ENCODE measurements at regions not wholly inside any gene's neighbourhood (a gene's known extent, or its start where the extent isn't known, plus 50 kb on each side); places are given as distances from the start of the nearest gene placed in this dataset.
A peak's percentile ranks its signal among the peaks of the same experiment; 100 is the strongest.

GRCh38 chr18:43581936-43582519 lies 304.7 kb upstream of the SYT4 start:
- no peak overlapping the region for H3K4me3 ChIP-seq
- no peak for ATAC-seq (replicated peaks in 6 of 8)
- H3K27ac ChIP-seq, result no peak overlapping the region
- H3K4me1 ChIP-seq (replicated peaks in 1 of 2), result no peaks in the 10 kb centered on the region
- WGBS, 10 experiments, result 0 to 100% (median 80%) methylated on average over 1 to 2 of the region's 2 CpGs; no CpG with 5 or more reads in 1 of the 10 experiments
- in situ Hi-C loops (cut with MboI; ENCODE audit: low pct_unique_long_range_greater_than_20kb in 2 of 9, low sequenced_read_pairs in 9 of 9, unreplicated experiment in 9 of 9), result loop anchor here in 4 of 9 experiments (25.0 kb wide), 2 partner anchors 1520 to 1545 kb away; no protein-coding TSS in a partner anchor

- Histone ChIP-seq H3K27ac (no peak overlapping the region), H3K4me3 (no peak overlapping the region), H3K4me1 (replicated peaks in 1 of 2) (no peaks in the 10 kb centered on the region)
- in situ Hi-C loops (cut with MboI; ENCODE audit: low pct_unique_long_range_greater_than_20kb in 2 of 9, low sequenced_read_pairs in 9 of 9, unreplicated experiment in 9 of 9), result loop anchor here in 4 of 9 experiments (25.0 kb wide), 2 partner anchors 1525 to 1550 kb away; no protein-coding TSS in a partner anchor
- peak; percentile 45 to 84 (median 70) for ATAC-seq (replicated peaks in 6 of 8)
- WGBS, 10 experiments, result 0% methylated on average over 1 of the region's 1 CpG; no CpG with 5 or more reads in 1 of the 10 experiments
Measured at GRCh38 chr18:43587538-43588153, 310.4 kb upstream of the SYT4 start.

DNA sequence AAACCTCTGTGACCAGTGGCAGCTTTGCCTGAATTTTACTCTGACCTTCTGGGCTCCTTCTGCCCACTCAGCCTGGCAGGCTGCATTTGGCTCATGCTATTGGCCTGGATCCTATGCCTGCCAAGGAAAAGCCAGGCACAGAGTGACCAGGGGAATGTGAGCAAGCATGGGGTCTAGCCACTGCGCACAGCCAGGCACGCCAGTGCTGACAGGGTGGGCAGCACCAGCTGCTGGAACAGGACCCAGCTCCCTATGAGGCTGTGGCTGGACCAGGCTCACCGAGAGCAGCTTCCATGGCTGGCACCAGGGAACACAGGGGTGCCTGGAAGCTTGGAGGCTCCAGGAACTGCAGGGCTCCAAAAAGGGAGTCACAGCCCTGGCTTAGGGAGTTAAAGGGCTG lies 311.5 kb upstream of the SYT4 start:
- in situ Hi-C loops (cut with MboI; ENCODE audit: low pct_unique_long_range_greater_than_20kb in 2 of 9, low sequenced_read_pairs in 9 of 9, unreplicated experiment in 9 of 9), result loop anchor here in 4 of 9 experiments (25.0 kb wide), 2 partner anchors 1527 to 1552 kb away; no protein-coding TSS in a partner anchor
- WGBS, 10 experiments, result 70 to 82% methylated on average over 2 of the region's 3 CpGs; no CpG with 5 or more reads in 8 of the 10 experiments
- ATAC-seq (replicated peaks in 6 of 8), result no peak
- Histone ChIP-seq H3K4me1 (replicated peaks in 1 of 2) (no peaks in the 10 kb centered on the region), H3K4me3 (no peak overlapping the region), H3K27ac (no peak overlapping the region)

DNA sequence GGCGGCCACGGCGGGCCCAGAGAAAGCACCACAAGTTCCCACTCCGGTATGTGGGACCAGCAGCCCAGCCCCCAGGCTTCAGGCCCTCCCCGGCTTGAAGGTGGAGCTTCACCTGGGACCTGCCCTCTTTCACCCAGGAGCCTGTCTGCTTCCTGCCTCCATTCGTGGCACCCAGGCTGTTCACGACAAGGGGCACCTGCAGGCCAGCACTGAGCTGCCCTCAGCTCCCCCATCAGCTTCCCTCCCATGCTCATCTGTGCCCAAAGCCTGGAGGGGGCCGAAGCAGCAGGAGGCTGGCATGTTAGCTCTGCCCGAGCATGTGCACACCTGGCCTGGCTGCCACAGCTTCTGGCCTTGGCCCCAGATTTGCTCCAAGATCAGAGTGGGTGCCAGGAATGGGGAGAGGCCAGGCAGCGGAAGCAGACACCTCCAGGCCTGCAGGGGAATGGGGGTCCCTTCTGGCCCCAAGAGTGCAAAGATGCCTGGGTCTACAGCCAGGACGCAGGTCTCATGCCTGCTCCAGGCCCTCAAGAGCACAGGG lies 312.4 kb upstream of the SYT4 start:
- Histone ChIP-seq H3K4me3 (no peak overlapping the region), H3K27ac (no peak overlapping the region), H3K4me1 (replicated peaks in 1 of 2) (no peaks in the 10 kb centered on the region)
- WGBS, 10 experiments, result 30 to 81% (median 70%) methylated on average over 1 to 4 of the region's 11 CpGs; no CpG with 5 or more reads in 5 of the 10 experiments
- ATAC-seq (replicated peaks in 6 of 8), result no peak
- in situ Hi-C loops (cut with MboI; ENCODE audit: low pct_unique_long_range_greater_than_20kb in 2 of 9, low sequenced_read_pairs in 9 of 9, unreplicated experiment in 9 of 9), result loop anchor here in 4 of 9 experiments (25.0 kb wide), 2 partner anchors 1527 to 1552 kb away; no protein-coding TSS in a partner anchor

DNA sequence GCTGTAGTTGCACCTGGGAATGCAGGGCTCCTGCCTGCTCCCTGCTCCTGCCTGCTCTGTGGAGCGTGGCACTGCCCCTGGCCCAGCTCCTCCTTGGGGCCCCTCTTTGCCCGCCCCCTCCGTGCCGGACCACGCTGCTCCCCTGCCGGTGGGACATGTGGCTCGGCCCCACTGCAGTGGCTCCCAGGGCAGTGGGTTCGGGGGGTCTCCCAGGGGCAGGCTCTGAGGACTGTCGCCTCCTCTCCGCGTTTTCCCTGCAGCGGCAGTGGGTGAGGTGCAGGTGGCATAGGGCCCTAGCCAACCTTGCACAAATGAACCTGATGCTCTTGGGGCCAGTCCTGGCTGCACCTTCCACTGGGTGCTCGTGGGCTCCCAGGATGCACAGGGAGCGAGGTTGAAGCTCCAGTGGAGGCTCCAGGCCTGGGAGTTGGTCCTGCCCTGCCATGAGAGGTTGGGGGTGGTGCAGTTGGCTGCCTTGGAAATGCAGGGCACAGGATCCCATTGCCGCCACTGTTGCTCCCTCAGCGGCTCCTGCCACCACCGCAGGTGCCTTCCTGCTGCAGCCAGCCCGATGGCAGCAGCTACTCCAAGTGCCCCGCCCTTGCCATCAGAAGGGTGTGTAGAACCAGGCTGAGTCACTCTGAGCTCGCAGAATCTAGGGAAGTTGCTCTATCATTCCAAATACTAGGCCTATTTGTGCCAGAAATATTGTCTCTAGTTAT lies 313.1 kb upstream of the SYT4 start:
- no peaks in the 10 kb centered on the region for H3K4me1 ChIP-seq (replicated peaks in 1 of 2)
- no peak overlapping the region for H3K4me3 ChIP-seq
- ATAC-seq (replicated peaks in 6 of 8), result peak in 2 of 8 experiments; percentile 10 to 71
- in situ Hi-C loops (cut with MboI; ENCODE audit: low pct_unique_long_range_greater_than_20kb in 2 of 9, low sequenced_read_pairs in 9 of 9, unreplicated experiment in 9 of 9), result loop anchor here in 4 of 9 experiments (25.0 kb wide), 2 partner anchors 1528 to 1553 kb away; no protein-coding TSS in a partner anchor
- WGBS, 10 experiments, result 67 to 100% (median 76%) methylated on average over 2 to 6 of the region's 20 CpGs; no CpG with 5 or more reads in 6 of the 10 experiments
- H3K27ac ChIP-seq, result no peak overlapping the region

DNA sequence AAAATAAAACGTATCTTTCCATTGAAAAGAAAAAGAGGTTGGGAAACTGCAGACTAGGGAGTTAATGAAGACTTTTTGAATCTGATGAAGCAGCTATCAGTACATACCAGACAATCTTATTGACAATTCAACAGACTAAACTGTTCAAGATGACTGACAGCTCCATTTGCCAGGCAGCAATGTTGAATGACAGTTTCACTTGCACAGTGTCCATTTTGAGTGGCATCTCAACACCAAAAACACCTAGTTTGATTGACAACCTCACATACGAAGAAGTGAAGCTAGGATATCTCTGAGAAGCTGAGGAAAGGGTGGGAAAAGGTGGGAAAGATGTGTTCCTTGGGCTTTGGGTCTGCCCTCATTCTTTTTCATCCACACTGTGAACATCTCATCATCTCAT lies 315.0 kb upstream of the SYT4 start:
- H3K27ac ChIP-seq, result no peak overlapping the region
- WGBS, 10 experiments, result 0 to 100% (median 33%) methylated on average over 1 to 2 of the region's 2 CpGs; no CpG with 5 or more reads in 1 of the 10 experiments
- no peaks in the 10 kb centered on the region for H3K4me1 ChIP-seq (replicated peaks in 1 of 2)
- in situ Hi-C loops (cut with MboI; ENCODE audit: low pct_unique_long_range_greater_than_20kb in 2 of 9, low sequenced_read_pairs in 9 of 9, unreplicated experiment in 9 of 9), result loop anchor here in 4 of 9 experiments (25.0 kb wide), 2 partner anchors 1530 to 1555 kb away; no protein-coding TSS in a partner anchor
- ATAC-seq (replicated peaks in 6 of 8), result no peak
- no peak overlapping the region for H3K4me3 ChIP-seq

DNA sequence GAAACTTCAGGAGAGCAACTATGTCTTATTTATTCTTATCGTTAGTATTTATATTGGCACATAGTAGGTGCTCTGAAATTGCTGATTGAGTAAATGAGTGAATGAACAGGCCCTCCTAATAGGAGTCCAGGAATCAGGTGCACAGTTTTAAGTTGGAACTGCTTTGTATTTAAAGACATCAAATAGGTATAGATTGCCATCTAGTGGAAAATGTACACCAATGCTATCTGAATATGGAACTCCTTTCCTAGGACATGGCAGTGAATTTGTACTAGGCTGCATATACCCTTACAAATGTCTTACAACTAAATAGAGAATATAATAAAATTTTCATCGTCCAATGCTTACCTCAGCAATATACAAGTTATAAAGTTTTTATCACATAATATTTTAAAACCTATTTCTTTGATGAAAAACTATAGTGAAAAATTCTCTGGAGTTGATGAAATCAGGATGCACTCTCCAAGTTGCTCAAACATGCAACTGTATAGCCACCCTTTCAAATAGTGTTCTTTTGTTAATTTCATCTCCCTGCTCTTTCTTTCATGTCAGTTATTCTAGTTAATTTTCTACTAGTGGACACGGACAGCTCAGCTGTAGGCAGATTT lies 318.9 kb upstream of the SYT4 start:
- 17 to 80% (median 46%) methylated on average over 1 to 3 of the region's 3 CpGs for WGBS, 10 experiments
- no peaks in the 10 kb centered on the region for H3K4me1 ChIP-seq (replicated peaks in 1 of 2)
- no peak overlapping the region for H3K27ac ChIP-seq
- no peak overlapping the region for H3K4me3 ChIP-seq
- ATAC-seq (replicated peaks in 6 of 8), result peak; percentile 44 to 83 (median 68)
- in situ Hi-C loops (cut with MboI; ENCODE audit: low pct_unique_long_range_greater_than_20kb in 2 of 9, low sequenced_read_pairs in 9 of 9, unreplicated experiment in 9 of 9), result loop anchor here in 4 of 9 experiments (25.0 kb wide), 2 partner anchors 1534 to 1559 kb away; no protein-coding TSS in a partner anchor

- Histone ChIP-seq H3K4me1 (replicated peaks in 1 of 2) (no peaks in the 10 kb centered on the region), H3K27ac (no peak overlapping the region), H3K4me3 (no peak overlapping the region)
- in situ Hi-C loops (cut with MboI; ENCODE audit: low pct_unique_long_range_greater_than_20kb in 2 of 9, low sequenced_read_pairs in 9 of 9, unreplicated experiment in 9 of 9), result loop anchor here in 4 of 9 experiments (25.0 kb wide), 2 partner anchors 736 to 1786 kb away; no protein-coding TSS in a partner anchor
- 11 to 100% (median 93%) methylated on average over 1 to 3 of the region's 3 CpGs; no CpG with 5 or more reads in 1 of the 10 experiments for WGBS, 10 experiments
- no peak for ATAC-seq (replicated peaks in 6 of 8)
Measured at GRCh38 chr18:43601432-43601831, 324.1 kb upstream of the SYT4 start.

- ATAC-seq (replicated peaks in 6 of 8), result no peak
- in situ Hi-C loops (cut with MboI; ENCODE audit: low pct_unique_long_range_greater_than_20kb in 2 of 9, low sequenced_read_pairs in 9 of 9, unreplicated experiment in 9 of 9), result loop anchor here in 4 of 9 experiments (25.0 kb wide), 2 partner anchors 732 to 1782 kb away; no protein-coding TSS in a partner anchor
- no peak overlapping the region for H3K4me3 ChIP-seq
- WGBS, 10 experiments, result 0 to 100% (median 73%) methylated on average over 1 of the region's 1 CpG; no CpG with 5 or more reads in 1 of the 10 experiments
- H3K4me1 ChIP-seq (replicated peaks in 1 of 2), result no peaks in the 10 kb centered on the region
- no peak overlapping the region for H3K27ac ChIP-seq
Measured at GRCh38 chr18:43605224-43605623, 327.9 kb upstream of the SYT4 start.

- in situ Hi-C loops (cut with MboI; ENCODE audit: low pct_unique_long_range_greater_than_20kb in 2 of 9, low sequenced_read_pairs in 9 of 9, unreplicated experiment in 9 of 9), result loop anchor here in 4 of 9 experiments (25.0 kb wide), 2 partner anchors 731 to 1781 kb away; no protein-coding TSS in a partner anchor
- Histone ChIP-seq H3K4me3 (no peak overlapping the region), H3K4me1 (replicated peaks in 1 of 2) (no peaks in the 10 kb centered on the region), H3K27ac (no peak overlapping the region)
- 7 to 100% (median 87%) methylated on average over 1 to 5 of the region's 5 CpGs; no CpG with 5 or more reads in 2 of the 10 experiments for WGBS, 10 experiments
- ATAC-seq (replicated peaks in 6 of 8), result peak in 5 of 8 experiments; percentile 21 to 81 (median 36)
Measured at GRCh38 chr18:43606795-43607194, 329.5 kb upstream of the SYT4 start.

DNA sequence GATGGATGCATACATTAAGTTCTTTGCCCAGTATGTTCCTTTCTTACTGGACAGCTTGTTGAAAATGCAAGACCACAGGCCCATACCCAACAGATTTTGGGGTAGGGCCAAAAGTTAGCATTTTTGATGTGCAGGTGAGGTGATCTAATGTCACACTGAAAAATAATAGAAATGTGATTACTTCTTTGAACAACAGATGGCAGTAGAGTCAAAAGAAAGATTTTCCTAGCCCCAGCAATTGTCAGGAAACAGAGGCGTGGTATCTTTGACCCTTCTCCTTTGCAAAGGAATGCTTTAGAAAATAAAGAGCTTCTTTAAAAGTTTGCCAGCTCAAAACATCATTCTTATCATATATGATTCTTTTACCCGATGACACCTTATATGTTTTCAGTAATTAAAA lies 343.6 kb upstream of the SYT4 start:
- Histone ChIP-seq H3K27ac (no peak overlapping the region), H3K4me3 (no peak overlapping the region), H3K4me1 (replicated peaks in 1 of 2) (no peaks in the 10 kb centered on the region)
- 0 to 50% (median 8%) methylated on average over 1 to 2 of the region's 2 CpGs; no CpG with 5 or more reads in 1 of the 10 experiments for WGBS, 10 experiments
- in situ Hi-C loops (cut with MboI; ENCODE audit: low pct_unique_long_range_greater_than_20kb in 2 of 9, low sequenced_read_pairs in 9 of 9, unreplicated experiment in 9 of 9), result loop anchor here in 4 of 9 experiments (25.0 kb wide), 2 partner anchors 716 to 1766 kb away; no protein-coding TSS in a partner anchor
- peak; percentile 35 to 67 (median 43) for ATAC-seq (replicated peaks in 6 of 8)

GRCh38 chr18:43622024-43622423 lies 344.7 kb upstream of the SYT4 start:
- WGBS, 10 experiments, result 20 to 100% (median 73%) methylated on average over 1 to 3 of the region's 3 CpGs; no CpG with 5 or more reads in 2 of the 10 experiments
- no peak for ATAC-seq (replicated peaks in 6 of 8)
- Histone ChIP-seq H3K4me3 (no peak overlapping the region), H3K27ac (no peak overlapping the region), H3K4me1 (replicated peaks in 1 of 2) (no peaks in the 10 kb centered on the region)
- in situ Hi-C loops (cut with MboI; ENCODE audit: low pct_unique_long_range_greater_than_20kb in 2 of 9, low sequenced_read_pairs in 9 of 9, unreplicated experiment in 9 of 9), result loop anchor here in 4 of 9 experiments (25.0 kb wide), 2 partner anchors 715 to 1765 kb away; no protein-coding TSS in a partner anchor
